ENCODE measurements at regions not wholly inside any gene's neighbourhood (a gene's known extent, or its start where the extent isn't known, plus 50 kb on each side); places are given as distances from the start of the nearest gene placed in this dataset.
"Not testable (repeated sequence)": the region's sequence is repeated elsewhere in the genome, so short reads cannot be mapped to it uniquely, and the experiment has no call there.

- DNase-seq (ENCODE audit: low read depth) = no peak
These were observed 938.0 kb downstream of the NLGN4X start for GRCh38 chrX:5290635-5291034.

- DNase-seq (ENCODE audit: low read depth) = not testable (repeated sequence)
These were observed 938.7 kb downstream of the NLGN4X start for GRCh38 chrX:5289949-5290348.

- DNase-seq (ENCODE audit: low read depth) = no peak
These were observed 949.8 kb downstream of the NLGN4X start for GRCh38 chrX:5278908-5279307.

GRCh38 chrX:5265324-5265850, 963.3 kb downstream of the NLGN4X start:
- DNase-seq (ENCODE audit: low read depth) = no peak

- no peak for DNase-seq (ENCODE audit: low read depth)
These were observed 978.6 kb downstream of the NLGN4X start for GRCh38 chrX:5250106-5250505.

GRCh38 chrX:5242091-5242790, 986.4 kb downstream of the NLGN4X start:
- no peak for DNase-seq (ENCODE audit: low read depth)

GRCh38 chrX:5236749-5237148, 991.9 kb downstream of the NLGN4X start:
- no peak for DNase-seq (ENCODE audit: low read depth)

GRCh38 chrX:5236096-5236495, 992.6 kb downstream of the NLGN4X start:
- DNase-seq (ENCODE audit: low read depth) = no peak

GRCh38 chrX:5233830-5234229, 994.8 kb downstream of the NLGN4X start:
- DNase-seq (ENCODE audit: low read depth) = no peak

- DNase-seq (ENCODE audit: low read depth) = no peak
These were observed 1008.2 kb downstream of the NLGN4X start for GRCh38 chrX:5220421-5220820.

- DNase-seq (ENCODE audit: low read depth) = no peak
These were observed 1033.9 kb downstream of the NLGN4X start for GRCh38 chrX:5194806-5195205.

- DNase-seq (ENCODE audit: low read depth) = no peak
These were observed 1048.4 kb downstream of the NLGN4X start for GRCh38 chrX:5180135-5180741.

- DNase-seq (ENCODE audit: low read depth) = no peak
These were observed 1051.9 kb downstream of the NLGN4X start for GRCh38 chrX:5176766-5177165.

GRCh38 chrX:5163663-5164062, 1065.0 kb downstream of the NLGN4X start:
- DNase-seq (ENCODE audit: low read depth) = no peak

GRCh38 chrX:5155301-5155700, 1073.4 kb downstream of the NLGN4X start:
- DNase-seq (ENCODE audit: low read depth) = no peak

GRCh38 chrX:5145957-5146356, 1082.7 kb downstream of the NLGN4X start:
- DNase-seq (ENCODE audit: low read depth) = no peak

GRCh38 chrX:5142644-5143043, 1086.0 kb downstream of the NLGN4X start:
- no peak for DNase-seq (ENCODE audit: low read depth)

GRCh38 chrX:5122181-5122678, 1106.4 kb downstream of the NLGN4X start:
- no peak for DNase-seq (ENCODE audit: low read depth)

- no peak for DNase-seq (ENCODE audit: low read depth)
These were observed 1110.9 kb downstream of the NLGN4X start for GRCh38 chrX:5117816-5118215.

- no peak for DNase-seq (ENCODE audit: low read depth)
These were observed 1115.5 kb downstream of the NLGN4X start for GRCh38 chrX:5113128-5113527.

GRCh38 chrX:5100004-5100403, 1128.7 kb downstream of the NLGN4X start:
- DNase-seq (ENCODE audit: low read depth) = no peak

- no peak for DNase-seq (ENCODE audit: low read depth)
These were observed 1142.3 kb downstream of the NLGN4X start for GRCh38 chrX:5086388-5086787.

GRCh38 chrX:5084279-5084678, 1144.4 kb downstream of the NLGN4X start:
- DNase-seq (ENCODE audit: low read depth) = no peak

GRCh38 chrX:5082705-5083104, 1146.0 kb downstream of the NLGN4X start:
- no peak for DNase-seq (ENCODE audit: low read depth)
